B cell (primary cell): ENCODE measurements at regions not wholly inside any gene's neighbourhood (a gene's known extent, or its start where the extent isn't known, plus 50 kb on each side); places are given as distances from the start of the nearest gene placed in this dataset.

ENCODE experiments used
- ATAC-seq: fragments of 200-7000 bp; cut with Tn5 transposase; one replicate; pipeline ENCODE4 v1.10.0; 2021; ENCODE audit warnings: low read depth, mild to moderate bottlenecking, moderate number of reproducible peaks, moderate library complexity
- CTCF ChIA-PET: fragments of 350-600 bp; sonication (Branson Sonifier 250); formaldehyde crosslinking; loops from one replicate; lab custom pipeline; 2021; ENCODE audit warnings: antibody characterized with exemption, inconsistent platforms; lab: Charles Lee
- POLR2A ChIA-PET: fragments of 350-600 bp; sonication (Branson Sonifier 250); formaldehyde crosslinking; loops from one replicate; lab custom pipeline; 2021; ENCODE audit warnings: antibody characterized with exemption; lab: Charles Lee
- DNase-seq: peaks from one replicate; pipeline ENCODE4 v3.0.0; 2013
- H2AFZ ChIP-seq: 2 replicates; pipeline ENCODE4 v1.6.1; 2012; ENCODE audit warnings: mild to moderate bottlenecking, low read depth, low read length; ENCODE audit not compliant: insufficient read depth, poor library complexity, severe bottlenecking
- H3K27ac ChIP-seq, 2 donors: 1 replicate in 1 of 2; 2 replicates in 1 of 2; pipeline ENCODE4 v1.5.1; 2012 to 2013; ENCODE audit warnings: low read length in 2 of 2, mild to moderate bottlenecking in 2 of 2, moderate library complexity in 1 of 2
- H3K27me3 ChIP-seq, 4 experiments: fragments of 200-600 bp in 1 of 4; sonication (generic) in 1 of 4; replicated peaks in 1 of 4; 1 replicate in 2 of 4; 2 replicates in 2 of 4; pipeline versions ENCODE4 v1.6.1 to v1.7.0; 2013 to 2016; ENCODE audit warnings: low read length in 3 of 4, mild to moderate bottlenecking in 2 of 4, mixed read lengths in 1 of 4, moderate library complexity in 1 of 4; ENCODE audit not compliant: insufficient read depth in 4 of 4, control insufficient read depth in 3 of 4; ENCODE audit errors: control extremely low read depth in 1 of 4
- H3K36me3 ChIP-seq, 2 experiments: replicated peaks in 1 of 2; 1 replicate in 1 of 2; 2 replicates in 1 of 2; pipeline versions ENCODE4 v1.6.1 to v1.7.1; 2013; ENCODE audit warnings: low read length in 1 of 2; ENCODE audit not compliant: insufficient read depth in 2 of 2, control insufficient read depth in 1 of 2; ENCODE audit errors: control extremely low read depth in 1 of 2, extremely low read depth in 1 of 2
- H3K4me1 ChIP-seq, 2 donors: fragments of 200-600 bp in 1 of 2; sonication (generic) in 1 of 2; 1 replicate in 1 of 2; 2 replicates in 1 of 2; pipeline versions ENCODE4 v1.5.1 to v1.6.1; 2013 to 2017; ENCODE audit warnings: low read length in 2 of 2; ENCODE audit not compliant: control insufficient read depth in 2 of 2, insufficient read depth in 2 of 2
- H3K4me2 ChIP-seq: replicated peaks from 2 replicates; pipeline ENCODE3; 2012; ENCODE audit warnings: mild to moderate bottlenecking, low read depth, low read length; ENCODE audit not compliant: poor library complexity, severe bottlenecking
- H3K4me3 ChIP-seq, 5 experiments: fragments of 200-600 bp in 1 of 5; sonication (generic) in 1 of 5; 1 replicate in 3 of 5; 2 replicates in 2 of 5; pipeline versions ENCODE4 v1.5.1 to v1.7.0; 2011 to 2016; ENCODE audit warnings: low read length in 4 of 5, mild to moderate bottlenecking in 4 of 5, low read depth in 2 of 5, control low read depth in 1 of 5, moderate library complexity in 1 of 5; ENCODE audit not compliant: insufficient read depth in 1 of 5; ENCODE audit errors: control extremely low read depth in 1 of 5, extremely low read depth in 1 of 5
- H3K79me2 ChIP-seq: fragments of 200-600 bp; sonication (generic); one replicate; pipeline ENCODE4 v1.6.0; 2016; ENCODE audit warnings: low read length; ENCODE audit not compliant: control insufficient read depth, insufficient read depth
- H3K9ac ChIP-seq: fragments of 200-600 bp; sonication (generic); 2 replicates; pipeline ENCODE4 v1.6.1; 2017; ENCODE audit warnings: mild to moderate bottlenecking, low read length, moderate library complexity
- H3K9me3 ChIP-seq, 3 donors: one replicate each; pipeline versions ENCODE4 v1.6.1 to v1.7.1; 2013; ENCODE audit warnings: low read length in 2 of 3; ENCODE audit not compliant: control insufficient read depth in 2 of 3, insufficient read depth in 1 of 3; ENCODE audit errors: control extremely low read depth in 1 of 3
- H4K20me1 ChIP-seq: 2 replicates; pipeline ENCODE4 v1.6.0; 2012; ENCODE audit warnings: mild to moderate bottlenecking, low read length; ENCODE audit not compliant: insufficient read depth, control insufficient read depth, poor library complexity, severe bottlenecking
- H3K27ac Mint-ChIP-seq: one replicate; pipeline ENCODE4 v1.8.0; 2021; ENCODE audit warnings: mixed read lengths
- H3K27me3 Mint-ChIP-seq: one replicate; pipeline ENCODE4 v1.8.0; 2021; ENCODE audit warnings: mixed read lengths
- H3K4me1 Mint-ChIP-seq: one replicate; pipeline ENCODE4 v1.8.0; 2021; ENCODE audit warnings: mixed read lengths
- H3K4me3 Mint-ChIP-seq: one replicate; pipeline ENCODE4 v1.8.0; 2021; ENCODE audit warnings: mixed read lengths
- H3K9me3 Mint-ChIP-seq: one replicate; pipeline ENCODE4 v1.8.0; 2022; ENCODE audit warnings: mixed read lengths; ENCODE audit not compliant: insufficient read depth
- CTCF ChIP-seq: fragments of 200-600 bp; IDR thresholded peaks from one replicate; pipeline ENCODE4 v1.8.0; 2022; ENCODE audit warnings: antibody characterized with exemption, mild to moderate bottlenecking
- EZH2 ChIP-seq: IDR thresholded peaks from 2 replicates; pipeline ENCODE4 v1.6.1; 2012; ENCODE audit warnings: borderline replicate concordance, low read depth, mild to moderate bottlenecking, moderate library complexity, low read length; ENCODE audit not compliant: insufficient read depth, poor library complexity, severe bottlenecking
- WGBS: methylation state at CpG from one replicate; pipeline ENCODE4 v1.1.5; 2013; ENCODE audit warnings: missing lambda C conversion rate; ENCODE audit not compliant: insufficient coverage; 5-methylcytosine and 5-hydroxymethylcytosine counted together
- intact Hi-C: fragments of 100-400 bp; cut with micrococcal nuclease; formaldehyde crosslinking; loops from one replicate; pipeline ENCODE4 v1.10.0; 2022

GRCh38 chr2:241949736-241950412 is 80.3 kb downstream of the RTP5 start:
- H3K4me1 ChIP-seq = peaks cover 4 to 12% of the 10 kb centered on the region in 2 donors
- ChIA-PET POLR2A (no interaction called here), CTCF (no interaction called here)
- H2AFZ ChIP-seq = no peak overlapping the region
- TF ChIP-seq EZH2 (no peak), CTCF (no peak)
- H3K27me3 ChIP-seq = no peaks in the 10 kb centered on the region
- H3K9me3 Mint-ChIP-seq = no peaks in the 10 kb centered on the region
- H3K27ac Mint-ChIP-seq = no peak overlapping the region
- WGBS = 93% methylated on average over 17 of the region's 18 CpGs
- H3K27me3 Mint-ChIP-seq = no peaks in the 10 kb centered on the region
- no peak overlapping the region for H3K4me3 ChIP-seq
- H3K27ac ChIP-seq = no peak overlapping the region
- peaks cover 27% of the 10 kb centered on the region for H3K79me2 ChIP-seq
- H3K36me3 ChIP-seq = peaks cover 0 to 2% of the 10 kb centered on the region in 2 experiments
- H4K20me1 ChIP-seq = no peaks in the 10 kb centered on the region
- H3K9ac ChIP-seq = no peak overlapping the region
- intact Hi-C loops = no loop called here
- H3K4me2 ChIP-seq = no peak overlapping the region
- peaks cover 21% of the 10 kb centered on the region for H3K4me1 Mint-ChIP-seq
- H3K9me3 ChIP-seq = peaks cover 0 to 6% (median 0%) of the 10 kb centered on the region in 3 donors
- no peak for ATAC-seq
- DNase-seq = no peak
- H3K4me3 Mint-ChIP-seq = no peak overlapping the region
